Osteoblast (primary cell): ENCODE measurements at regions not wholly inside any gene's neighbourhood (a gene's known extent, or its start where the extent isn't known, plus 50 kb on each side); places are given as distances from the start of the nearest gene placed in this dataset.

Experiments
- DNase-seq: peaks from one replicate; pipeline ENCODE4 v3.0.0; 2011; ENCODE audit warnings: low spot score, mixed read lengths; ENCODE audit not compliant: insufficient read length; ENCODE audit errors: missing footprints
- H2AFZ ChIP-seq: 2 replicates; pipeline ENCODE4 v1.6.0; 2011; ENCODE audit warnings: mild to moderate bottlenecking, low read length
- H3K27ac ChIP-seq: 2 replicates; pipeline ENCODE4 v1.5.1; 2011; ENCODE audit warnings: mild to moderate bottlenecking, low read depth, low read length, moderate library complexity
- H3K27me3 ChIP-seq: 2 replicates; pipeline ENCODE4 v1.6.0; 2012; ENCODE audit warnings: mild to moderate bottlenecking, control low read depth, inconsistent platforms, low read length, moderate library complexity; ENCODE audit not compliant: insufficient read depth
- H3K36me3 ChIP-seq: 2 replicates; pipeline ENCODE4 v1.5.1; 2011; ENCODE audit warnings: mild to moderate bottlenecking, low read length, control low read depth, moderate library complexity; ENCODE audit not compliant: insufficient read depth
- H3K4me1 ChIP-seq: 2 replicates; pipeline ENCODE4 v1.5.1; 2011; ENCODE audit warnings: mild to moderate bottlenecking, low read length, control low read depth, moderate library complexity; ENCODE audit not compliant: insufficient read depth
- H3K4me2 ChIP-seq: 2 replicates; pipeline ENCODE4 v1.6.0; 2011; ENCODE audit warnings: mild to moderate bottlenecking, low read length; ENCODE audit not compliant: insufficient read depth
- H3K4me3 ChIP-seq: fragments of 200-600 bp; sonication (generic); 3 replicates; pipeline ENCODE4 v1.5.1; 2012; ENCODE audit warnings: mild to moderate bottlenecking, low read length, inconsistent platforms; ENCODE audit not compliant: insufficient read depth
- H3K79me2 ChIP-seq: 2 replicates; pipeline ENCODE4 v1.6.0; 2012; ENCODE audit warnings: mild to moderate bottlenecking, low read length, control low read depth, inconsistent platforms; ENCODE audit not compliant: insufficient read depth
- H3K9me3 ChIP-seq: 2 replicates; pipeline ENCODE4 v1.5.1; 2011; ENCODE audit warnings: low read depth, low read length, control low read depth
- H4K20me1 ChIP-seq: 2 replicates; pipeline ENCODE4 v1.6.0; 2012; ENCODE audit warnings: mild to moderate bottlenecking, low read length, control low read depth; ENCODE audit not compliant: insufficient read depth
- TF ChIP-seq, protein P1 (sequence below): IDR thresholded peaks from 2 replicates; pipeline ENCODE4 v1.5.1; 2011; ENCODE audit warnings: mild to moderate bottlenecking, low read depth, low read length, moderate library complexity; ENCODE audit errors: extremely low read depth

DNA sequence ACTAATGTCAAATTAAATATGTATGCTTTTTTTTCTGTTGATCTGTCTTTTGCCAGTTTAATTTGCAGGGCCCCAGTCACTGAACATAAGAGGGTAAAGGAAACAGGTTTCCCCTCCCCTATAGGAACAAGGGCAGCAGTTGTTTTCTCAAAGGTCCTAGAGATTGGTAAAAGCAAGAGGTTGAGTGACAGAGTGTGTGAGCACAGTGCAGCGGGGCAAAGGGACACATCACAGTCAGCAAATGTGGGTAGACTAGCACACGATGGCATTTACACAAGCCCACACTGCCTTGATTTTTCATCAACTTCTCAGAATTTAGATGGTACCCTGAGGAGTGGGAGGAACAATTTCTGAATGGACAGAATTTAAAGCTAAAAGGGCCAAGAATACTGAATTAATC, 138.7 kb upstream of the MYLIP start:
- H3K36me3 ChIP-seq: no peaks in the 10 kb centered on the region
- no peaks in the 10 kb centered on the region for H3K4me1 ChIP-seq
- TF ChIP-seq, protein P1, sequence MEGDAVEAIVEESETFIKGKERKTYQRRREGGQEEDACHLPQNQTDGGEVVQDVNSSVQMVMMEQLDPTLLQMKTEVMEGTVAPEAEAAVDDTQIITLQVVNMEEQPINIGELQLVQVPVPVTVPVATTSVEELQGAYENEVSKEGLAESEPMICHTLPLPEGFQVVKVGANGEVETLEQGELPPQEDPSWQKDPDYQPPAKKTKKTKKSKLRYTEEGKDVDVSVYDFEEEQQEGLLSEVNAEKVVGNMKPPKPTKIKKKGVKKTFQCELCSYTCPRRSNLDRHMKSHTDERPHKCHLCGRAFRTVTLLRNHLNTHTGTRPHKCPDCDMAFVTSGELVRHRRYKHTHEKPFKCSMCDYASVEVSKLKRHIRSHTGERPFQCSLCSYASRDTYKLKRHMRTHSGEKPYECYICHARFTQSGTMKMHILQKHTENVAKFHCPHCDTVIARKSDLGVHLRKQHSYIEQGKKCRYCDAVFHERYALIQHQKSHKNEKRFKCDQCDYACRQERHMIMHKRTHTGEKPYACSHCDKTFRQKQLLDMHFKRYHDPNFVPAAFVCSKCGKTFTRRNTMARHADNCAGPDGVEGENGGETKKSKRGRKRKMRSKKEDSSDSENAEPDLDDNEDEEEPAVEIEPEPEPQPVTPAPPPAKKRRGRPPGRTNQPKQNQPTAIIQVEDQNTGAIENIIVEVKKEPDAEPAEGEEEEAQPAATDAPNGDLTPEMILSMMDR: no peak
- no peak overlapping the region for H2AFZ ChIP-seq
- no peak overlapping the region for H3K27ac ChIP-seq
- H3K4me2 ChIP-seq: no peak overlapping the region
- DNase-seq: peak; percentile 38
- H3K27me3 ChIP-seq: no peaks in the 10 kb centered on the region
- no peaks in the 10 kb centered on the region for H3K79me2 ChIP-seq
- H4K20me1 ChIP-seq: no peaks in the 10 kb centered on the region
- H3K9me3 ChIP-seq: no peaks in the 10 kb centered on the region
- no peak overlapping the region for H3K4me3 ChIP-seq

DNA sequence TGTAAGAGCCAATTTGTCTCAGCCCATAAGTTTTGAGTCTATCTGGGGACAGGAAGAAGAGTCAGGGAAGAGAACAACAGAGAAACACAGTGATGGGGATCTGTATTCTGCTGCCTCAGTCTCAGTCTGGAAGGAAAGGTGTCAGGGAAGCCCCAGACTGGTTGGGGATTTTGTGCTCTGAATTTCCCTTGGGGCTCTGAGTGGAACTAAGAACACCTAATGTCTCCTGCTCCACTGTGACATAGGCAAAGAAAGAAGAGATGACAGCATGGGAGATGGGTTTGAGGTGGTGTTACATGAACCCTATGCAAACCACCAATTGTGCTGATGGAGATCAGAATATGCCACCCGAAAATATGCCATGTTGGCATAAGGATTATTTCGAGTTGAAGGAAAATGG, 139.5 kb upstream of the MYLIP start:
- no peak overlapping the region for H3K27ac ChIP-seq
- TF ChIP-seq, protein P1: no peak
- no peaks in the 10 kb centered on the region for H3K36me3 ChIP-seq
- H3K4me1 ChIP-seq: no peaks in the 10 kb centered on the region
- no peaks in the 10 kb centered on the region for H4K20me1 ChIP-seq
- no peak overlapping the region for H3K4me2 ChIP-seq
- no peak overlapping the region for H2AFZ ChIP-seq
- no peaks in the 10 kb centered on the region for H3K79me2 ChIP-seq
- DNase-seq: no peak
- no peaks in the 10 kb centered on the region for H3K27me3 ChIP-seq
- H3K9me3 ChIP-seq: no peaks in the 10 kb centered on the region
- no peak overlapping the region for H3K4me3 ChIP-seq

DNA sequence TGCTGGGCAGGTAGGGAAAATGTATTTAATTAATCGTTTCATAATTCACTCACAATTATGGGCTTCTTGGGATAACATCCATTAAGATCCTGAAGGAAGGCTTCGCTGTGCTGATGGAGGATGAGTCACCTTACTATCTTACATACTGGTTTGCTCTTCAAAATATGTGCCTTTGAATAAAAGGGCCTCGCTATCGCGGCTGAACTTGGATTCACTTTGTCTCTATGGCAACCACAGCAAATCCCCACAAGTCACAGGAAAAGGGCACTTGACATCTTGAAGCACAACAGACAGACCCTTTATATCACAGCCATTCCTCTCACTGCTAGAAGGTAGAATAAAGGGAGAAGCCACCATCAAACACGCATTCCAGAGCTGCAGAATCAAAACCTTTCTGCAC, 141.3 kb upstream of the MYLIP start:
- H3K4me2 ChIP-seq: no peak overlapping the region
- DNase-seq: no peak

DNA sequence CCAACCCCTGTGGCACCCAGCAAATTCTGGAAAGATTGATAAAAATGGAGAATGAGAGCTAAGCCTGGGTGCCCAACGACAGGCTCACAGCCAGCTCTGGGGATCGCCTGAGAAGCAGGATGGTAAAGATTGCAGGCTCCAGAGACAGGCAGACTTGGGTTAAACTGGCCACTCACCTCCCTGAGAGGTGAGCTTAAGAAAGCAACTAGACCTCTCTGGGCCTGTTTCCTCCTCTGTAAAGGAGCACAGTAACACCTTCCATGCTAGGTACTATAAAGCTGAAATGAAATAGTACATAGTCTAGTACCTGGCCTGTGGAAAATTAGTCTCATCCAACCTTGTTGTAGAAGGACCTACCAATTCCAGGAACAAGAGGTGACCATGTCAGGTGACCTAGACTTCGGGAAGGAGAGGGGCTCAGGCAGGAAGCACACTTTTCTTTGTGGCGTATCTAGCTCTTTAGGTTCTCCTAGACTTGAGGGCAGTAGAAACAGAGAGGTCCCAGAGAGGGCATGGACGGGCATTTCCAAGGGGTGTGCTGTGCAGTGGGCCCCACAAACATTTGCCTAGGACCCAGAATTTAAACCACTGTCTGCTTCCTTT, 142.8 kb upstream of the MYLIP start:
- no peaks in the 10 kb centered on the region for H3K27me3 ChIP-seq
- no peak overlapping the region for H3K27ac ChIP-seq
- no peaks in the 10 kb centered on the region for H3K4me1 ChIP-seq
- no peak overlapping the region for H2AFZ ChIP-seq
- H3K9me3 ChIP-seq: no peaks in the 10 kb centered on the region
- no peak overlapping the region for H3K4me3 ChIP-seq
- H3K36me3 ChIP-seq: no peaks in the 10 kb centered on the region
- peak; percentile 30 for DNase-seq
- H3K4me2 ChIP-seq: no peak overlapping the region
- no peaks in the 10 kb centered on the region for H3K79me2 ChIP-seq
- TF ChIP-seq, protein P1: no peak
- H4K20me1 ChIP-seq: no peaks in the 10 kb centered on the region

More for the DNA sequence above, 141.3 kb upstream of the MYLIP start:
- no peaks in the 10 kb centered on the region for H4K20me1 ChIP-seq
- no peaks in the 10 kb centered on the region for H3K4me1 ChIP-seq
- no peak overlapping the region for H2AFZ ChIP-seq
- no peaks in the 10 kb centered on the region for H3K79me2 ChIP-seq
- TF ChIP-seq, protein P1: no peak
- H3K9me3 ChIP-seq: no peaks in the 10 kb centered on the region
- no peaks in the 10 kb centered on the region for H3K36me3 ChIP-seq
- H3K4me3 ChIP-seq: no peak overlapping the region
- no peak overlapping the region for H3K27ac ChIP-seq
- no peaks in the 10 kb centered on the region for H3K27me3 ChIP-seq
